ENCODE measurements at regions not wholly inside any gene's neighbourhood (a gene's known extent, or its start where the extent isn't known, plus 50 kb on each side); places are given as distances from the start of the nearest gene placed in this dataset.
A peak's percentile ranks its signal among the peaks of the same experiment; 100 is the strongest.

DNA sequence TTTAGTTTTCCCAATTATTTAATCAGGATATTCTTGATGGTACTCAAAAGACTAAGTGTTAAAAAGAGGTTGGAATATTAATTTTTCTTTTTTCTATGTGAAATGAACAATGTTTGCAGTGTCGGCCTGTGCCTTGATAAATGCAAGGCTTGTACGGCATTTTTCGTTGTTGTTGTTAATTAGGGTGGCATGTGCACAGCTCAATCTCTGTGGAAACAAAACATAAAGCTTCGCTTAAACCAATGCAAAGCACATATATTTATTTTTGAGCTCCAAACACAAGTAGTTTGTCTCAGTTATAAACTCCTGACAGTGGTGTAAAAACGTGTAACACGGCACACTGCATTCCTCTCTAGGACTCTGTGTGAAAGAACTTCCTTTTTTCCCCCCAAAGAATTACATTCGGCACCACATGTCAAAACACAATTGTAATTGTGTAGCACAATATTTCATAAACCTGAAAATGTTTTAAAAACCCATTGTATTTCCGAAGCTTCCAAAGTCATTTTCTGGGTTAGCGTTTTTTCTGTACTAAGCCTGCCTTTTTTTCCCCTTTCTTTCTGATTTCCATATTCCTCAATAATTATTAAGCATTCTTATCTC lies 498.0 kb downstream of the VRK1 start:
- ATAC-seq (no peak), DNase-seq (ENCODE audit: low spot score) (no peak)
- H3K9me3 Mint-ChIP-seq: no peaks in the 10 kb centered on the region
- H3K36me3 Mint-ChIP-seq: no peaks in the 10 kb centered on the region
- H3K27me3 Mint-ChIP-seq: peaks cover 28 to 36% of the 10 kb centered on the region in 2 donors
- H3K27ac Mint-ChIP-seq: no peak overlapping the region
- peaks cover 18 to 20% of the 10 kb centered on the region in 2 donors for H3K4me1 Mint-ChIP-seq (ENCODE audit: low read depth in 2 of 2)
- no peak overlapping the region for H3K4me3 Mint-ChIP-seq

DNA sequence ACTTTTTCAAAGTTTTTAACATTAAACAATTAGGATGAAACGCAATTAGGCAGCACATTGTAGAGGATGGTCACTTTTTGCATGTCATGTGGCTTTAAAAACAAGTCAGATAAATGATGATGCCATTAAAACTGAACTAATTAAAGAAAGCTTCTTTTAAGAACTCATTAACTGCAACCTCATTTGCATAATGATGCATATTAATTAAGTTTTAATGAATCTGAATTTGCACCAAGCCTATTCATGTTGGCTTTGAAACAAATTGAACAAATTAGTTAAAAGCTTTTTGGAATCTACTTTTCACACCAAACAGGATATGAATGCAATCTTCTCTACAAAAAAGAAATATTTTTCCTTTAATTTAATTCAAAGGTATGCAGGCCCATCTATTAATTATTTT lies 499.0 kb downstream of the VRK1 start:
- no peak overlapping the region for H3K4me3 Mint-ChIP-seq
- peaks cover 9 to 15% of the 10 kb centered on the region in 2 donors for H3K4me1 Mint-ChIP-seq (ENCODE audit: low read depth in 2 of 2)
- H3K27ac Mint-ChIP-seq: no peak overlapping the region
- DNase-seq (ENCODE audit: low spot score): no peak
- no peaks in the 10 kb centered on the region for H3K9me3 Mint-ChIP-seq
- ATAC-seq: no peak
- peaks cover 31 to 35% of the 10 kb centered on the region in 2 donors for H3K27me3 Mint-ChIP-seq
- H3K36me3 Mint-ChIP-seq: no peaks in the 10 kb centered on the region

DNA sequence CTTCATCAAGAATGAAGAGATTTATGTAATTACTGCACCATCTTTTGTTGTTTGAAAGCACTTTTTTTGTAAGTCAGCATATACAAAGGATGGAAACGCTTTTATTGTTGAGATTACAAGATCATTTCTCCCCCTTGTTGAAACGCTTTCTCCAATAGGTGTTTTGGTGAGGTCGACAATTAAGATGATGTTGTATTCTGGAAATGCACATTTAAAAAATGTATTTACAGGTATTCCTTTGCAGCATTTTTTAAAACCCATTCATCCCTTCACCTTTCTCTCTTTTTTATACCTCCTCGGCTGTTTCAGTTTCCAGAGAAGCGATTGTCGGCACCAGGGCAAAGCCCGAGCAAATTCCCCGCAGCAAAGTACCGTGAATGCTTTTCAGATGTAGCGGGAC lies 499.9 kb downstream of the VRK1 start:
- Mint-ChIP-seq H3K27me3 (peaks cover 31 to 34% of the 10 kb centered on the region in 2 donors), H3K27ac (no peak overlapping the region), H3K4me3 (no peak overlapping the region), H3K4me1 (ENCODE audit: low read depth in 2 of 2) (peaks cover 5 to 10% of the 10 kb centered on the region in 2 donors), H3K9me3 (no peaks in the 10 kb centered on the region), H3K36me3 (no peaks in the 10 kb centered on the region)
- DNase-seq (ENCODE audit: low spot score): no peak
- ATAC-seq: no peak

DNA sequence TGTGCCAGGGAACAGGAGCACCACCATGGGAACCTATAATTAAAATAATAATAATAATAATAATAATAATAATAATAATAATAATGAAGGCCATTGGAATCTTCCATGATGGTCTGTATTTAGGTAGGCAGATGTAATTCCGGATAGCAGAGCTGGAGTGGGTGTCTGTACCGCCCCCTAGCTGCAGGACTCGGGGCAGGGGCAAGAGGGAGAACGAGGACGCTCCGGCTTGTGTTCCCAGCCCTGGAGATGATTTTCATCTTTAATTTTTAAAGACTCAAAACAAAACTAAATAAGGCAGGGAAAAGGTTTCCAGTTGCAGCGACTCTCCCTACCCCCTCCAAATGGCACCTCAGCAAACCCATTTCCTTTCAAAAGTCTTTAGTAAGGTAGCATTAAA lies 501.1 kb downstream of the VRK1 start:
- no peak overlapping the region for H3K4me3 Mint-ChIP-seq
- H3K9me3 Mint-ChIP-seq: no peaks in the 10 kb centered on the region
- ATAC-seq (no peak), DNase-seq (ENCODE audit: low spot score) (no peak)
- H3K36me3 Mint-ChIP-seq: no peaks in the 10 kb centered on the region
- H3K27me3 Mint-ChIP-seq: peaks cover 22 to 25% of the 10 kb centered on the region in 2 donors
- peaks cover 5 to 10% of the 10 kb centered on the region in 2 donors for H3K4me1 Mint-ChIP-seq (ENCODE audit: low read depth in 2 of 2)
- H3K27ac Mint-ChIP-seq: no peak overlapping the region

DNA sequence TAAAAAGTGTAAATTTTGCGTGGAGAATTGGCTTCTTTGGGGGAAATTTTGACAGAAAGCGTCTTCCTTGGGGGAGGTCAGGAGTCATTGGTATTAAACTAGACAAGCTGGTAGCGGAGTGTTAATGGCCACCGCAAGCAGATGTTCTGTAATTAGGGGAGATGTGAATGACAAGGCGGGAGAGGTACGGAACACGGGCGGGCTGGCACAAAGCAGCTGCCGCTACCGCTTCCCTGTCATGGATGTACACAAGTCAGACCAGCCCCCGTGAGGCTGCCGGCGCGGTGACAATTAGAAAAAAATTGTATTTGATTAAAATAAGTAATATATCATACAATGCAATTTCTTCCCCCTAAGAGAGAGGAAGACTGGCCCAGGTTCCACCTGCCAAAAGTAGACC lies 501.6 kb downstream of the VRK1 start:
- Mint-ChIP-seq H3K4me1 (ENCODE audit: low read depth in 2 of 2) (peaks cover 5 to 10% of the 10 kb centered on the region in 2 donors), H3K4me3 (no peak overlapping the region), H3K9me3 (no peaks in the 10 kb centered on the region), H3K27me3 (peaks cover 22% of the 10 kb centered on the region in 2 donors), H3K36me3 (no peaks in the 10 kb centered on the region), H3K27ac (no peak overlapping the region)
- ATAC-seq: no peak
- DNase-seq (ENCODE audit: low spot score): no peak

DNA sequence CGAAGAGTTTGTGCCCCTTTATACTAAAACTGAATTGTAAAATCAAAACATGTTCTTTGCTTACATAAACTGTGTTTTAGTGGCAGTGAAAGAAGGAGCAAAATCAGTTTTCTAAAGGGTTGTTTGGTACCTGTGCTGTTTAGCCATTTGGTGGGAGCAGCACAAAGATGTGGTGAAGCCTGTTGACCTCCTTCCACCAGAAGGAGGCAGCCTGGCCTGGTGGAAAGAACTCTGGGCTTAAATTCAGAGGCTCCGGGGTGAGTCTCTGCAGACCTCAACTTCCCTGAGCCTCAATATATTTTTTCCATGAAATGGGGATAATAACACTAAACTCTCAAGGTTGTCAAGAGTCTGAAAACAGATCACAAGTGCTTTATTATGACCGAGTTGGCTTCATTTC lies 502.5 kb downstream of the VRK1 start:
- DNase-seq (ENCODE audit: low spot score) (no peak), ATAC-seq (no peak)
- peaks cover 5 to 10% of the 10 kb centered on the region in 2 donors for H3K4me1 Mint-ChIP-seq (ENCODE audit: low read depth in 2 of 2)
- no peak overlapping the region for H3K4me3 Mint-ChIP-seq
- H3K9me3 Mint-ChIP-seq: no peaks in the 10 kb centered on the region
- H3K27ac Mint-ChIP-seq: no peak overlapping the region
- H3K27me3 Mint-ChIP-seq: peaks cover 22% of the 10 kb centered on the region in 2 donors
- H3K36me3 Mint-ChIP-seq: no peaks in the 10 kb centered on the region

DNA sequence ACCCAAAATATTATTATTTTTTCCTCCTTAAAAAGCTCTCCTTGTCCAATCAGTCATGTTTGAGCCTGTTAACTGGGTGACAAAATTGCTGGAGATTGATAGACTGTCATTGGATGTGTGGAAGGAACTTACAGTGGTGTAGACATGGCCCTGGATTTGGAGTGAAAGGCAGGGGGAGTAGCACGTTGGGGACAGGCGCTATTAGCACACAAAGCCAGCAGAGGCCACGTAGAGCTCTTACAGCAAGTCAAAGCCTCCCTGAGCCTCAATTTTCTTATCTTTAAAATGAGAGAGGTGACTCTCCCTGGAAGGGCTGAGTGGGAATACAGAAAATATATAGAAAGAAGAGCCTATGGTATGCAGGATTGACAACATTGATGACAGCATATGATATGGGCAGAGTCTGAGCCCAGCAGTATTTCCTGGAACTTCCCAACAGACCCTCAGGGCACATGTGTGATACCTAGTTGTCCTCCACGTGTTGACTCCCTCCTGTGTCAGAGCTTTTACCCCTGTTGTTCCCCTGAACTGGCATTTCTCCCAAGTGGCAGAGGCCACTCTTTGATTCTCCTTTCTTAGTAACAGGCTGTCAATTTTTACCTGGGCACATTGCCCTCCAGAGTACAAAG lies 504.9 kb downstream of the VRK1 start:
- Mint-ChIP-seq H3K9me3 (no peaks in the 10 kb centered on the region), H3K27ac (no peak overlapping the region), H3K4me3 (no peak overlapping the region), H3K4me1 (ENCODE audit: low read depth in 2 of 2) (peaks cover 9 to 15% of the 10 kb centered on the region in 2 donors), H3K36me3 (no peaks in the 10 kb centered on the region), H3K27me3 (peaks cover 15% of the 10 kb centered on the region in 2 donors)
- ATAC-seq: no peak
- no peak for DNase-seq (ENCODE audit: low spot score)

DNA sequence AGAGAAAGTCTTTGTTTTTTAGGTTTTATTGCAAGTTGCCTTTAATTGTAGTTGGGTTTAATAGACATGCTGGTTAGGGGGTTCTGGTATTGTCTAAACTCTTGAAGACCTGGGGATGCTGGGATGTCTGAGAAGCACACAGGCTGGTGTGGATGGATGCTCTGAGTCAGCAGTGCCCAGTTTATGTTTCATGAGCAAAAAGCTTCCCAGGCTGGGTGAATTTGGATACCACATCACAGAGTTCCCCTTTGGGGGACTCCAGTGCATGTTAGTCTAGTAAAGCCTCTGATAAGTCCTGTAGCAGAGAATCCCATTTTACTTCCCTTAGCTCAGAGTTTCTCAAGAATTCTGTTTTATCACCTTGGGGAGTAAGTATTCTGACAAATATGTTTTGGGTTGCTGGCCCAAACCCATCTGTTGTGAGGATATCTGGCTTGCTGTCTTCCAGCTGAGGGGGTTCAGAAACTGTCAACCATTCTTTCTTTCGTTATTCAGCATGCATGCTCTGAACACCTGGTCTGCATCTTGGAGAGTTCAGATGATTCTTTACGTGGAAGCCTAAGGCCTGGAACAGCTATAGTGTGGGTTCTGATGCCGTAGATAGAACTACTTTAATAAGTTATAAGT lies 509.1 kb downstream of the VRK1 start:
- H3K36me3 Mint-ChIP-seq: no peaks in the 10 kb centered on the region
- no peaks in the 10 kb centered on the region for H3K9me3 Mint-ChIP-seq
- ATAC-seq: no peak
- H3K4me1 Mint-ChIP-seq (ENCODE audit: low read depth in 2 of 2): peaks cover 6 to 9% of the 10 kb centered on the region in 2 donors
- DNase-seq (ENCODE audit: low spot score): no peak
- no peak overlapping the region for H3K27ac Mint-ChIP-seq
- H3K27me3 Mint-ChIP-seq: peaks cover 0 to 4% of the 10 kb centered on the region in 2 donors
- no peak overlapping the region for H3K4me3 Mint-ChIP-seq

DNA sequence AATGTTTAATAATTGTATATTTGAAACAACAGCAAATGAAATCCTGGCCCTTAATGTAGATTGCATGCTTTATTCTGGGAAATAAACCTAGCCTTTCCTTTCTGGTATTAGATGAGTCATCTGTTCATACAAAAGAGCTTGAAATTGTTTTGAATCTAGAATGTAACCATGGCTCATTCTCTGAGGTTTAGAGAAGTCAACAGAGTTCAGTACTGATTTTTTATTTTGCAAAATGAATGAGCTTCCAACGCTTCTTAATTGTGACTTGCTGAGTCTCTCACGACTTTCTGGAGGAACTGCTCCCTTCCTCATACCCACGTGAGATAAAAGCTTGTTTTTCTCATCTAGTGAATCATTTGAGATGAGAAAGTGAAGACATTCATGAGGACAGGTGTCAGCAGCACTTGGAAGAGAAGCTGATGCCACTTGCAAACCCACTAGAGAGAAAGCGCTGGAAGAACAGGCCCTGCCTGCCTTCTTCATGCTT lies 509.6 kb downstream of the VRK1 start:
- no peak overlapping the region for H3K4me3 Mint-ChIP-seq
- no peaks in the 10 kb centered on the region for H3K9me3 Mint-ChIP-seq
- H3K27me3 Mint-ChIP-seq: peaks cover 0 to 4% of the 10 kb centered on the region in 2 donors
- DNase-seq (ENCODE audit: low spot score) (no peak), ATAC-seq (no peak)
- H3K4me1 Mint-ChIP-seq (ENCODE audit: low read depth in 2 of 2): peaks cover 6 to 13% of the 10 kb centered on the region in 2 donors
- no peaks in the 10 kb centered on the region for H3K36me3 Mint-ChIP-seq
- peak overlapping the region in 1 of 2 donors; percentile 19 for H3K27ac Mint-ChIP-seq

DNA sequence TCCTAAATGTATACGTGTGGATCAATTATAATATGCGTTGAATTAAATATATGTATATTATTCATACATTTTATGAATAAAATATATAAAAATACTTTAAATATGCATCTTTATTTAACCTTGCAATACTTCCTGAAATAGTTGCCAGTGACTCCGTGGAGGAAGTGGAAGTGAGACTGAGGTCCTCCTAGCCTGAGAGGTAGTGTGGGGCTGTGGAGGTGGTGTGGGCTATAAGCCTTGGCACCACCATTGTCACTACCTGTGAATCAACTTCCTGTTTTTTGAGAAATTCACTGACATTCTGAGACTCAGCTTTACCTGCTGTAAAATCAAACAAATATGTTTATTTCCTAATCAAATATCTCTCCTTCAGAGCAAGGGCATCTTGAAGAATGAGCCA lies 514.2 kb downstream of the VRK1 start:
- Mint-ChIP-seq H3K9me3 (no peaks in the 10 kb centered on the region), H3K27ac (no peak overlapping the region), H3K4me1 (ENCODE audit: low read depth in 2 of 2) (peaks cover 6 to 17% of the 10 kb centered on the region in 2 donors), H3K4me3 (no peak overlapping the region), H3K27me3 (peaks cover 0 to 4% of the 10 kb centered on the region in 2 donors), H3K36me3 (peaks cover 8% of the 10 kb centered on the region)
- DNase-seq (ENCODE audit: low spot score) (no peak), ATAC-seq (no peak)

DNA sequence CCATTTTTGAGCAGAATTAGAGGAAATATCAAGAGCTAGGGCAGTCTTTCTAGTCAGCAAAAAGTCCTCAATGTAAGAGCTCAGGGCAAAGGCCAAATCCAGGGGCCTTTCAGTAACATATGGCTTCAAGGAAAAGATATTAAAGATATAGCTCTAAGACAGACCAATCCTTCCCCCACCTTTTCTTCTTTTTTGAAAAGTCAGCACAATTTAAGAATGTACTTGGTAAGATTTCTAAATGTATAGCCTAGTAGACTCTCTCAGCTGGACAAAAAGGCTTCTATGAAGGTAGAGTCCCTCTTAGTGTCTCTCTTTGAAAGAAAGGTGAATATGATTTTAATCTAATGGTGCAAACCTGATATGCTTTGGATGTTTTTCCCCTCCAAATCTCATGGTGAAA lies 515.7 kb downstream of the VRK1 start:
- no peak for ATAC-seq
- H3K9me3 Mint-ChIP-seq: no peaks in the 10 kb centered on the region

DNA sequence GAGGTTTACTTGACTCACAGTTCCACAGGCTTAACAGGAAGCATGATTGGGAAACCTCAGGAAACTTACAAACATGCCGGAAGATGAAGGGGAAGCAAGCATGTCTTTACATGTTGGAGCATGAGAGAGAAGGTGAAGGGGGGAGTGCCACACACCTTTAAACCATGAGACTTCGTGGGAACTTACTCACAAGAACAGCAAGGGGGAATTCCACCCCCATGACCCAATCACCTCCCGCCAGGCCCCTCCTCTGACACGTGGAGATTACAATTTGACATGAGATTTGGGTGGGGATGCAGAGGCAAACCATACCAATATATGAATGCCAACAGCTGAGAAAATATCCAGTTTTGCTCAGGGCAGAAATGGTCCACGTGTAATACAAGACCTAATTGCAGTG lies 518.6 kb downstream of the VRK1 start:
- peaks cover 10 to 16% of the 10 kb centered on the region in 2 donors for H3K4me1 Mint-ChIP-seq (ENCODE audit: low read depth in 2 of 2)
- no peak overlapping the region for H3K4me3 Mint-ChIP-seq
- H3K27ac Mint-ChIP-seq: no peak overlapping the region
- DNase-seq (ENCODE audit: low spot score) (no peak), ATAC-seq (no peak)
- no peaks in the 10 kb centered on the region for H3K9me3 Mint-ChIP-seq
- H3K36me3 Mint-ChIP-seq: peaks cover 8% of the 10 kb centered on the region
- no peaks in the 10 kb centered on the region for H3K27me3 Mint-ChIP-seq

More for the DNA sequence above, 515.7 kb downstream of the VRK1 start:
- DNase-seq (ENCODE audit: low spot score): no peak
- no peak overlapping the region for H3K27ac Mint-ChIP-seq
- H3K27me3 Mint-ChIP-seq: peaks cover 0 to 4% of the 10 kb centered on the region in 2 donors
- peaks cover 8% of the 10 kb centered on the region for H3K36me3 Mint-ChIP-seq
- no peak overlapping the region for H3K4me3 Mint-ChIP-seq
- H3K4me1 Mint-ChIP-seq (ENCODE audit: low read depth in 2 of 2): peaks cover 0 to 8% of the 10 kb centered on the region in 2 donors

DNA sequence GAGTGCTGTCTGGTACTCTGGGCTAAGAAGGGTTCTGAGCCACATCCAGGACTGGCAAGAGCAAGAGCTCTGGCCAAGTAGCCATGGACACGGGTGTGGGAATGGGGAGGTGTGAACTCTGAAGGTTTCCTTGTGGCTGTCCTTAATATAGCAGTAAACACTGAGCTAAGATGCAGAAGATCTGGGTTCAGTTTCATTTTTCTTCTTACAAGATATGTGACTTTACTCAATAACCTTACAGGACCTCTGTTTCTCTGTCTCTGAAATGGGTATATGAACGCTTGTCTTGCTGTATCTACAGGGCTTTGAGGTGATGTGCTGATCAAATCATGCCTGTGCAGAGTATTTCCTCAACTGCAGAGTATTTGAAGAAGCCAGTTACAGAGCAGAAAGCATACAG lies 521.2 kb downstream of the VRK1 start:
- ATAC-seq: no peak
- DNase-seq (ENCODE audit: low spot score): no peak
- no peak overlapping the region for H3K27ac Mint-ChIP-seq
- no peaks in the 10 kb centered on the region for H3K9me3 Mint-ChIP-seq
- peaks cover 11% of the 10 kb centered on the region for H3K36me3 Mint-ChIP-seq
- peaks cover 10 to 12% of the 10 kb centered on the region in 2 donors for H3K4me1 Mint-ChIP-seq (ENCODE audit: low read depth in 2 of 2)
- no peak overlapping the region for H3K4me3 Mint-ChIP-seq
- no peaks in the 10 kb centered on the region for H3K27me3 Mint-ChIP-seq

DNA sequence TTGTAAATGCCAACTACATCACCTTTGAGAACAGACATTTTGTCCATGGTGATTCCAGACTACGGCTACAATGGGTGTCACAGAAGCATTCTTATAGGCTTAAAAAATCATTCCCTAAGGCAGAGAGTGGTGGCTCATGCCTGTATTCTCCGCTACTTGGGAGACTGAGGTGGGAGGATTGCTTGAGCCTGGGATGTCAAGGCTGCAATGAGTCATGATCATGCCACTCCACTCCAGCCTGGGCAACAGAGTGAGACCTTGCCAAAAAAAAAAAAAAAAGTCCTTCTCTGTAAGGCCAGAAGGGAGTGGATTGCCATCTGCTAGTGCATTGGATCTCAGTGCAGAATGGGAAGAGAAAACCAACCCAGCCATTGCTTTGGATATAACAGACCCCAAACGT lies 522.5 kb downstream of the VRK1 start:
- peaks cover 4% of the 10 kb centered on the region for H3K36me3 Mint-ChIP-seq
- DNase-seq (ENCODE audit: low spot score) (no peak), ATAC-seq (no peak)
- no peak overlapping the region for H3K27ac Mint-ChIP-seq
- H3K27me3 Mint-ChIP-seq: no peaks in the 10 kb centered on the region
- H3K9me3 Mint-ChIP-seq: no peaks in the 10 kb centered on the region
- peaks cover 10 to 12% of the 10 kb centered on the region in 2 donors for H3K4me1 Mint-ChIP-seq (ENCODE audit: low read depth in 2 of 2)
- no peak overlapping the region for H3K4me3 Mint-ChIP-seq

Data from natural killer cell treated with Interleukin-12 subunit alpha and Interleukin-12 subunit beta and Interleukin-15 and Interleukin-18, amount 100 ng/mL, for 72 hours (primary cell).